NCI-H1930 (cell line): ENCODE measurements at regions not wholly inside any gene's neighbourhood (a gene's known extent, or its start where the extent isn't known, plus 50 kb on each side); places are given as distances from the start of the nearest gene placed in this dataset.

ENCODE experiments used
- DNase-seq, 2 experiments: peaks; one replicate each; lab custom pipeline; 2025; lab: John Stamatoyannopoulos, UW

DNA sequence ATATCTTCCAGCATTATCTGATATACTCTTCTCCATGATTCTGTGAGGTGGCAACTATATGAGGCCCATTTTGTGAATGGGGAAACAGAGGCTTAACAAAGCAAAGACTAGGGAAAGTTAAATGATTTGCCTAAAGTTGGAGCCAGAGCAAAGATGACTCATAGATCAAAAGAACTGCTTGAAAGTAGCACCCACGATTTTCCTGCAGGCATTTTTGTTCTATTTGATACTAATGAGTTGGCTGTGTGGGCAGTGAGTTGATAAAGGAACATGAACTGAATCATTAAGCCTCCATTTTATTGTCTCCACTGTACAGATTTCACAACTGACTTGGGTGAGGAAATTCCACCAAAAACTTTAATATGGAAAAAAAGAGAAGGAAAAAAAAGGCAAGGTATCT is 138.9 kb upstream of the IGFBP7 start:
- DNase-seq = no peak

GRCh38 chr4:57243076-57243475 is 132.9 kb upstream of the IGFBP7 start:
- DNase-seq = no peak

GRCh38 chr4:57234252-57234775 is 124.1 kb upstream of the IGFBP7 start:
- DNase-seq = no peak

DNA sequence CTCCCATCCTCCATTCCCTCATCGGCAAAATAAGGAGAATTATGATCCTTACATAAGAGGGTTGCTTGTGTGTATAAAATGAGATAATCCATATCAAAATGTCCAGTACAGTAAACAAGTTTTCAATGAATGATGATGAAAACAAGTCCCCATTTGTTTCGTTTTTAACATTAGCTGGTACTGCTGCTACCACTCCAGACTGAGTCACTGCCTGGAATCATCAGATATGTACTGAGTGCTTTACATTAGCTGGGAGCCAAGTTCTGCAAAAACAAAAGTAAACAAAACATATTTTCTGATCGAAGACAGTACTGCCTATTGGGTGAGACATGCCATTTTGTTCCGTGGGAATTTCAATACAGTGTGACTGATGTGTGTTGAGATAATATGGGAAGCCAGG is 123.2 kb upstream of the IGFBP7 start:
- no peak for DNase-seq

DNA sequence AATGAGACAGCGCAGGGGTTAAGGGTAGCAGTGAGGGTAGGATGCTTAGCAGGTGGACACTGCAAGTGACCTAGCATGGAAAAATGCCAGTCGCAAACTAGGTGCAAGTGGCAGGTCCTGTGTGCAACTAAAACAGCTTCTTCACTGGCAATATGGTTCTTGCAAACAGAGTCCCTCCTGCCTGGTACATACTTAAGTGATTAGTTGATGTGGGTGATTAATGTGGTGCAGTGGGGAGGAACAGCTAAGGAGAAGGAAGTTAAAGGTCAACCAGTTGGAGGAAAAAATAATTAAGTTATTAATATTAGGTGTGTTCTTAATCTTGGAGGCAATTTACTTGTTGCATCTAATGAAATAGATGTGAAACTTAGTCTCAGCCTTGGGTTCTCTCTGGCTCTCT is 121.6 kb upstream of the IGFBP7 start:
- DNase-seq = no peak

GRCh38 chr4:57220734-57221133 is 110.5 kb upstream of the IGFBP7 start:
- DNase-seq = no peak

DNA sequence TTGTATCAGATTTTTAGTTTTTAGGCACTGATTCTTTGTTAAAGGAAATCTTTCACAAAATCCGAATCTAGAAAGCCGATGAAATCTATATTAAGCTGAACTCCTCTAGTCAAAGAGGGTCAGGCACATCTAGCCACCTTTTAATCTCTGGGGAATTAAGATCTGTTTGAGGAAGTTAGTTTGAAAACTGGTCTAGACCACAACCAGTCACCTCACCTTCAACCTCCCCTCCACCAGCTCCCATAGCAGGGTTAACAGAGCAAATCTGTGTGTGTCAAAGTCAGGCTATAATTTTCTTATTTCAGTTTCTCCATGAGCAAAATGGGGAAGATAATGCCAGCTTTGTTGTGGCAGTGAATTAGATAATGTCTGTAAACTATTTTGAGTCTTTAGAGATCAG is 110.0 kb upstream of the IGFBP7 start:
- DNase-seq = no peak

GRCh38 chr4:57219431-57219830 is 109.2 kb upstream of the IGFBP7 start:
- DNase-seq = no peak

GRCh38 chr4:57214654-57215411 is 104.6 kb upstream of the IGFBP7 start:
- no peak for DNase-seq

- no peak for DNase-seq
These were observed 100.9 kb upstream of the IGFBP7 start for GRCh38 chr4:57211131-57211530.

GRCh38 chr4:57206172-57206571 is 96.0 kb upstream of the IGFBP7 start:
- DNase-seq = no peak

GRCh38 chr4:57205580-57205979 is 95.4 kb upstream of the IGFBP7 start:
- DNase-seq = no peak

GRCh38 chr4:57200799-57201327 is 90.7 kb upstream of the IGFBP7 start:
- no peak for DNase-seq

- DNase-seq = no peak
These were observed 89.1 kb upstream of the IGFBP7 start for GRCh38 chr4:57199267-57199666.

DNA sequence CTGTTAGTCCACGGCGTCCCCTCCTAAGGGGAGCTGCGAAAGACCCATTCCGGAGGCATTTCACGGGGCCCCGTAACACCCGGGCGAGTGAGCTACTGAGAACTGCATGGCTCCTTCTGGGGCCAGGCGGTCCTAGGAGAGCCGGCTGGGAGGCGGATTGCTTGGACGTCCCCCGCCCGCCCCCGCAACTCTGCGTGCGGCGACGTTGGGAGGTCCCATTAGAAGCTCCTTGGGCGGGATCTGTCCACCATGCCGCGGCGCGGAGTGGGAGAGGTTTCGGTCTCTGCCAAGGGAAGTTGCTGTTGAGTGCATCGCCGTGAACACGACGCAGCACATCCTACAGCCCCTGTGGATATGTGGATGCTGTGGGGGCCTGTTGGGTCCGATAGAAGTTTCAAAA is 85.4 kb upstream of the IGFBP7 start:
- DNase-seq = no peak

DNA sequence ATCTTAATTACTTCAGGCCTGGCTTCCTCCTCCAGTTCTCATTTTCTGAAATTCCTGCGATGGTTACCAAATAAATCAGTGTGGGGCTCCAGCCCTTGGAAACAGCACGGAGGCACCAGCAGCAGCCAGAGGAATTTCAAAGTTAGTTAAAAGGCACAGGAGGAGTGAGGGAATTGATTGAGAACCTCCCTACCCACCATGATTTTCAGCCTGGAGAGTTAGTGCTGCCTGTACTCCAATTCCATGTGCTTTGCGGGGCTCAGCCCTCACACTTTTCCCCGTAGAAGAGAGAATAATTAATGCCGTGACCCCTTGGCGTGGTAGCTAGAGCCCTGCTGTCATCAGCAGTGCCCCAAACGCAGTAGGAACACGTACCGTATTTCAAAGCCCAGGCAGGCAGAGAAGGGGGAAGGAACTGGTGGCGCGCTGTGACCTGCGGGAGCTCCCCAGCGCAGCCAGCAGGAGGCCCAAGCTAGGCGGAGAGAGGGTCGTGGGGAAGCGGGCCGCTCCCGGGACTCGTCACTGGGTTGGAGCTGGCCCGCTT is 84.0 kb upstream of the IGFBP7 start:
- no peak for DNase-seq

DNA sequence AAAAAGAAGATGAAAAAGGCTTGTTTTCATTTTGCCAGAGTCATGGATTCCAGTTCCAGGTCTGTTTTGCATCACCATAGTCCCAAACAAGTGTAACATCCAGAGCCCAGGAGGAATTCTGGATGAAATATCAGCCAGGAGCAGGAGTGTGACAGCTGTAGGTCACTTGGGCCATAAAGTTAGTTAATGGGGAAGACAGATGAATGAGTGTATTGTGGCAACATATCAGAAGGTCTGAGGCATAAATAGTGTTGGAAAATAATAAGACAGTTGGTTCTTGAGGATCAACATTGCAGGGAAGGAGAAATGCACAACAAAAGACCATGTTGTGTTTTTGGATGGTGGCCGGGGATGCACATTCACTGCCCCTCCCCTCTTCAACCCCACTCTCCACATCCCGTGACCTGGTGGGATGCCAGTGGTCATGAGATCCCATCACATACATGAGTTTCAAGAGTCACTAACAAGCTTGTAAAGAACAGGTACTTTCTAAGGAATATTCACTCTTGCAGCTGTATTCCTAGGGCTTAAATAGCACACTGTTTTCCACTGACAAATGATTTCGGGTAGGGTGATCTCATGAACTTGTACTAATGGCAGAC is 83.1 kb upstream of the IGFBP7 start:
- DNase-seq = no peak

GRCh38 chr4:57191523-57192034 is 81.4 kb upstream of the IGFBP7 start:
- no peak for DNase-seq

GRCh38 chr4:57190601-57191481 is 80.7 kb upstream of the IGFBP7 start:
- no peak for DNase-seq

DNA sequence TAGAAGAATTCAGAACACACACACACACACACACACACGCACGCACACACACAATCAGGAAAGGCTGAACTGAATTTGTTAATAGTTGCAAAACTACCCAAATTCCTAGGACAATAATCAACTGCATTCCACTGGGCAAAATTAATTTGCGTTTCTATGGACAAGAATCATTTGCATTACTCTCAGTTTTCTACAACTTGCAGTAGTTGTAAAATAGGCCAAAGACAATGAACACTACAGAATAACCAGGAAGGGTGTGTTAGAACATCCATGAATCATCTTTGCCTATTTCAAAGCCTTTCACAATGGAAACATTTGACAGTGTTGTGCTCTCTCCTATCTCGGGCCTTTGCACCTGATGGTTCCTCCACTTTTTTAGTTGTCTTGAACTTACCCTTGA is 77.1 kb upstream of the IGFBP7 start:
- DNase-seq = no peak

DNA sequence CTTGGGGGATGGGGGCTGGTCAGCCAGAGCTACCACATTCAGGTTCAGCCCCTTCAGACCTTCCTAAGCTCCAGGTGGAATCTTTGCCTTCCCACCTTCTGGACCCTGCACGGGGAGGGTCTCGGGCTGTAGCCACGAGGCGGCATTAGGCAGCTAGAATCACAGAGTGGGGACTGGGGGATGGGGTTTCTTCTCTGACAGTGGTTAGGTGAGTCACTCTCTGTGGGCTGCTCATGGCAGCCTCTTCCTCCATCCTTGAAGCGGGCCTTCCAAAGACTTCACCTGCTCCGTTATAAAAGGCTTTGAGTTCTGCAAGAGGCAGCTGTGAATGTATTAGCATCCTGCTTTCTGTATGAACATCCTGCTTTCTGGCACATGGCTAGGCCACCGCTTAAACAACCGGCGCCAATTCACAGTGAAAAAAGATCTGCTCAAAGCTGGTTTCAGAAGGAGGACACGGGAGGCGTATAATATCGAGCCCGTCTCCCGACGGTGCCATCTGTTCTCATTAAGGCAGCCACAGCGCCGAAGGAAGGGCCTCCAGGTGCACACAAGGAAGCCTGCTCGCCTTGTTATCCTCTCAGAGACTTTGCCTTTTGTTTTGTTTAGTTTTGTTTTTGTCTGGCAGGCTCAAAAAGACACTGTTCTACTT is 74.3 kb upstream of the IGFBP7 start:
- DNase-seq = no peak
